ENCODE measurements at regions not wholly inside any gene's neighbourhood (a gene's known extent, or its start where the extent isn't known, plus 50 kb on each side); places are given as distances from the start of the nearest gene placed in this dataset.

DNA sequence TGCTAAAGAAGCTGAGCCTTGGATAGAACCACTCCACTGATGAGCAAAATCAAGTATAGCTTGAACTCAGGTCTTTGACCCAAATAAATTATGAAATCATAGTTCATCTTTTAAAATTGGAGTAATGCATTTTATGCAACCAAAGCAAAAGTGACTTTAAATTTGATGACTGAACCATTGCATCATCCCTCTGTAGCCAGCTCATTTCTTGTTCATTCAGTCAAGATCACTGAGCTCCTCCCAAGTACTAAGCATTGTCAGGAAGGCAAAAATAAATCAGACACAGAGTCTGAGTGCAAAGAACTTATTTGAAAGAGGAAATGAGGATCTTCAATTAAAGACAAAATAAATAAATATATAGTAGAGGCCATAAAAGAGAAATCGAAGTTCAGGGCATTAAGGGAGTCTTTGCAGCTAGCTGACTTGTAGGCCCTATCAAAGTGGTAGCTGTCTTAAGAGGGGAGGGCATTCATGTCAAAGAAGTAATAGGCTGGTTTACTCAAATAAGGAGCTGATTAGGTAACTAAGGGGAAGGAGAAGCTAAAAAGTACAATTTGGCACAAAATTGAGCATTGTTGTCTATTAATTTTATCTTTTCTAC, 411.8 kb downstream of the MTX2 start:
- peaks cover 16% of the 10 kb centered on the region for H3K27me3 Mint-ChIP-seq (ENCODE audit: low read depth)
- H3K27ac Mint-ChIP-seq (ENCODE audit: unreplicated experiment): no peak overlapping the region
- H3K4me1 Mint-ChIP-seq: peaks cover 12% of the 10 kb centered on the region
- TF ChIP-seq, protein P1, sequence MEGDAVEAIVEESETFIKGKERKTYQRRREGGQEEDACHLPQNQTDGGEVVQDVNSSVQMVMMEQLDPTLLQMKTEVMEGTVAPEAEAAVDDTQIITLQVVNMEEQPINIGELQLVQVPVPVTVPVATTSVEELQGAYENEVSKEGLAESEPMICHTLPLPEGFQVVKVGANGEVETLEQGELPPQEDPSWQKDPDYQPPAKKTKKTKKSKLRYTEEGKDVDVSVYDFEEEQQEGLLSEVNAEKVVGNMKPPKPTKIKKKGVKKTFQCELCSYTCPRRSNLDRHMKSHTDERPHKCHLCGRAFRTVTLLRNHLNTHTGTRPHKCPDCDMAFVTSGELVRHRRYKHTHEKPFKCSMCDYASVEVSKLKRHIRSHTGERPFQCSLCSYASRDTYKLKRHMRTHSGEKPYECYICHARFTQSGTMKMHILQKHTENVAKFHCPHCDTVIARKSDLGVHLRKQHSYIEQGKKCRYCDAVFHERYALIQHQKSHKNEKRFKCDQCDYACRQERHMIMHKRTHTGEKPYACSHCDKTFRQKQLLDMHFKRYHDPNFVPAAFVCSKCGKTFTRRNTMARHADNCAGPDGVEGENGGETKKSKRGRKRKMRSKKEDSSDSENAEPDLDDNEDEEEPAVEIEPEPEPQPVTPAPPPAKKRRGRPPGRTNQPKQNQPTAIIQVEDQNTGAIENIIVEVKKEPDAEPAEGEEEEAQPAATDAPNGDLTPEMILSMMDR (conservative IDR thresholded peaks at IDR 0.05): no peak
- no peak overlapping the region for H3K4me3 Mint-ChIP-seq
- no peaks in the 10 kb centered on the region for H3K9me3 Mint-ChIP-seq
- DNase-seq (ENCODE audit: low read depth, low spot score): no peak
- H3K36me3 Mint-ChIP-seq (ENCODE audit: low read depth): no peaks in the 10 kb centered on the region

DNA sequence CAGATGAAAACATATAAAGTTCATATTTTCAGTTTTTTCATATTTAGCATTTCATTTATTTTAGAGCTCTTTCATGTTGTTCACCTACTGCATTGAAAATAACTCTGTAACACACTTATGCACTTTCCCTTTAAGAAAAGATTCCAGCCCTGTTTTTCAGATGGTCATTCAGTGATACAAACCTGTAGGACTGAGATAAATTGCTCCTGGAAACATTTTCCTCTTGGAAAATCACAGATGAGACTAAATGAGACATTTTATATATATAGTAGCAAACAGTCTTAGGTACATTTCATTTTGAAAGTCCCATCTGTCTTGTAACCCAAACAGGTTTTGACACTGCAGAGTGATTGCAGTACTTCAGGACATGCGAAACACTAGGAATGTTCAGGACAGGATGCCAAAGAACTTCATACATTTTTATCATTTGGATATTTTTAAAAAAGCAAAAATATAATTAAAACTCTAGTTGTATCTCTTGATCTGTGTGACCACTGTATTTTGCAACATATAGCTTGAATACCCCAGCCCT, 412.4 kb downstream of the MTX2 start:
- Mint-ChIP-seq H3K4me1 (peaks cover 7% of the 10 kb centered on the region), H3K4me3 (no peak overlapping the region), H3K27me3 (ENCODE audit: low read depth) (peaks cover 19% of the 10 kb centered on the region), H3K9me3 (no peaks in the 10 kb centered on the region), H3K27ac (ENCODE audit: unreplicated experiment) (no peak overlapping the region), H3K36me3 (ENCODE audit: low read depth) (no peaks in the 10 kb centered on the region)
- no peak for DNase-seq (ENCODE audit: low read depth, low spot score)
- TF ChIP-seq, protein P1 (conservative IDR thresholded peaks at IDR 0.05): no peak

GRCh38 chr2:176682278-176682677, 413.0 kb downstream of the MTX2 start:
- H3K27ac Mint-ChIP-seq (ENCODE audit: unreplicated experiment): no peak overlapping the region
- no peaks in the 10 kb centered on the region for H3K36me3 Mint-ChIP-seq (ENCODE audit: low read depth)
- H3K4me1 Mint-ChIP-seq: peaks cover 7% of the 10 kb centered on the region
- TF ChIP-seq, protein P1 (conservative IDR thresholded peaks at IDR 0.05): no peak
- H3K4me3 Mint-ChIP-seq: no peak overlapping the region
- no peaks in the 10 kb centered on the region for H3K9me3 Mint-ChIP-seq
- no peak for DNase-seq (ENCODE audit: low read depth, low spot score)
- peaks cover 19% of the 10 kb centered on the region for H3K27me3 Mint-ChIP-seq (ENCODE audit: low read depth)

GRCh38 chr2:176683618-176684111, 414.4 kb downstream of the MTX2 start:
- TF ChIP-seq, protein P1 (conservative IDR thresholded peaks at IDR 0.05): no peak
- Mint-ChIP-seq H3K4me1 (no peaks in the 10 kb centered on the region), H3K36me3 (ENCODE audit: low read depth) (no peaks in the 10 kb centered on the region), H3K27ac (ENCODE audit: unreplicated experiment) (no peak overlapping the region), H3K9me3 (no peaks in the 10 kb centered on the region), H3K27me3 (ENCODE audit: low read depth) (peaks cover 23% of the 10 kb centered on the region), H3K4me3 (no peak overlapping the region)
- no peak for DNase-seq (ENCODE audit: low read depth, low spot score)

GRCh38 chr2:176685908-176686307, 416.7 kb downstream of the MTX2 start:
- Mint-ChIP-seq H3K27me3 (ENCODE audit: low read depth) (peaks cover 23% of the 10 kb centered on the region), H3K36me3 (ENCODE audit: low read depth) (no peaks in the 10 kb centered on the region), H3K9me3 (no peaks in the 10 kb centered on the region), H3K4me3 (no peak overlapping the region), H3K27ac (ENCODE audit: unreplicated experiment) (no peak overlapping the region), H3K4me1 (no peaks in the 10 kb centered on the region)
- no peak for DNase-seq (ENCODE audit: low read depth, low spot score)
- TF ChIP-seq, protein P1 (conservative IDR thresholded peaks at IDR 0.05): no peak

All from neural crest cell (in vitro differentiated cells).